NCI-H128 (cell line): ENCODE measurements at regions not wholly inside any gene's neighbourhood (a gene's known extent, or its start where the extent isn't known, plus 50 kb on each side); places are given as distances from the start of the nearest gene placed in this dataset.

Experiments
- DNase-seq: peaks from one replicate; lab custom pipeline; 2025; ENCODE audit not compliant: unreplicated experiment; lab: John Stamatoyannopoulos, UW

GRCh38 chr3:14335774-14336748, 66.3 kb upstream of the SLC6A6 start:
- DNase-seq, result no peak

- no peak for DNase-seq
These were observed 65.4 kb upstream of the SLC6A6 start for GRCh38 chr3:14336749-14337598.

- no peak for DNase-seq
These were observed 64.6 kb upstream of the SLC6A6 start for GRCh38 chr3:14337828-14338227.

- no peak for DNase-seq
These were observed 64.2 kb upstream of the SLC6A6 start for GRCh38 chr3:14338242-14338641.

GRCh38 chr3:14338898-14339458, 63.4 kb upstream of the SLC6A6 start:
- DNase-seq, result no peak

GRCh38 chr3:14340960-14341708, 61.3 kb upstream of the SLC6A6 start:
- no peak for DNase-seq

- no peak for DNase-seq
These were observed 58.9 kb upstream of the SLC6A6 start for GRCh38 chr3:14343338-14344112.

- no peak for DNase-seq
These were observed 58.1 kb upstream of the SLC6A6 start for GRCh38 chr3:14344351-14344750.

- no peak for DNase-seq
These were observed 56.8 kb upstream of the SLC6A6 start for GRCh38 chr3:14345496-14346150.

GRCh38 chr3:14346191-14346590, 56.2 kb upstream of the SLC6A6 start:
- DNase-seq, result no peak

GRCh38 chr3:14346642-14347041, 55.8 kb upstream of the SLC6A6 start:
- no peak for DNase-seq

- no peak for DNase-seq
These were observed 55.3 kb upstream of the SLC6A6 start for GRCh38 chr3:14347110-14347509.

GRCh38 chr3:14351617-14352001, 50.8 kb upstream of the SLC6A6 start:
- no peak for DNase-seq

GRCh38 chr3:14352002-14352627, 50.3 kb upstream of the SLC6A6 start:
- DNase-seq, result no peak
